GM23338 (cell line): ENCODE measurements at regions not wholly inside any gene's neighbourhood (a gene's known extent, or its start where the extent isn't known, plus 50 kb on each side); places are given as distances from the start of the nearest gene placed in this dataset.

Experiments
- ATAC-seq: fragments of 200-7000 bp; cut with Tn5 transposase; 3 replicates; pipeline ENCODE4 v1.9.1; 2020
- DNase-seq: peaks from one replicate; pipeline ENCODE4 v3.0.0-alpha.2; 2015; ENCODE audit warnings: low spot score
- H2AFZ ChIP-seq: fragments of 200-600 bp; sonication (generic); 2 replicates; pipeline ENCODE4 v1.8.0; 2016; ENCODE audit warnings: antibody characterized with exemption, mild to moderate bottlenecking, moderate library complexity
- H3F3A ChIP-seq: fragments of 200-600 bp; sonication (generic); replicated peaks from 2 replicates; pipeline ENCODE4 v1.8.0; 2017; ENCODE audit warnings: antibody characterized with exemption, mixed run types, low read depth
- H3K27ac ChIP-seq: fragments of 200-600 bp; sonication (generic); 2 replicates; pipeline ENCODE4 v1.6.1; 2016; ENCODE audit warnings: low read depth
- H3K27me3 ChIP-seq: fragments of 200-600 bp; sonication (generic); 2 replicates; pipeline ENCODE4 v1.8.0; 2016; ENCODE audit warnings: mild to moderate bottlenecking, mixed run types, moderate library complexity; ENCODE audit not compliant: insufficient read depth
- H3K36me3 ChIP-seq: fragments of 200-600 bp; sonication (generic); 2 replicates; pipeline ENCODE4 v1.8.0; 2016; ENCODE audit warnings: mild to moderate bottlenecking; ENCODE audit not compliant: insufficient read depth
- H3K4me1 ChIP-seq: fragments of 200-600 bp; sonication (generic); 2 replicates; pipeline ENCODE4 v1.8.0; 2016; ENCODE audit warnings: mild to moderate bottlenecking, moderate library complexity; ENCODE audit not compliant: insufficient read depth
- H3K4me2 ChIP-seq: fragments of 200-600 bp; sonication (generic); 2 replicates; pipeline ENCODE4 v1.7.1; 2017; ENCODE audit warnings: mixed run types
- H3K4me3 ChIP-seq: fragments of 200-600 bp; sonication (generic); 2 replicates; pipeline ENCODE4 v1.6.1; 2016; ENCODE audit warnings: mixed run types
- H3K79me2 ChIP-seq: fragments of 200-600 bp; sonication (generic); replicated peaks from 2 replicates; pipeline ENCODE4 v1.8.0; 2017; ENCODE audit warnings: mild to moderate bottlenecking; ENCODE audit not compliant: insufficient read depth
- H3K9me2 ChIP-seq: fragments of 200-600 bp; sonication (generic); 2 replicates; pipeline ENCODE4 v1.8.0; 2017; ENCODE audit not compliant: insufficient read depth
- H4K20me1 ChIP-seq: fragments of 200-600 bp; sonication (generic); replicated peaks from 2 replicates; pipeline ENCODE4 v1.8.0; 2017; ENCODE audit warnings: mild to moderate bottlenecking; ENCODE audit not compliant: insufficient read depth
- H3K27ac Mint-ChIP-seq: 2 replicates; pipeline ENCODE4 v1.8.0; 2020; ENCODE audit warnings: inconsistent platforms, mild to moderate bottlenecking, moderate library complexity, mixed read lengths
- H3K27me3 Mint-ChIP-seq: 3 replicates; pipeline ENCODE4 v1.8.0; 2022; ENCODE audit warnings: low read depth, mild to moderate bottlenecking, moderate library complexity, mixed read lengths, inconsistent platforms; ENCODE audit not compliant: insufficient read depth, poor library complexity
- H3K36me3 Mint-ChIP-seq: 3 replicates; pipeline ENCODE4 v1.8.0; 2021; ENCODE audit warnings: low read depth, mild to moderate bottlenecking, inconsistent platforms, moderate library complexity, mixed read lengths
- H3K4me1 Mint-ChIP-seq: 3 replicates; pipeline ENCODE4 v1.8.0; 2020; ENCODE audit warnings: mild to moderate bottlenecking, inconsistent platforms, mixed read lengths
- H3K4me3 Mint-ChIP-seq: 3 replicates; pipeline ENCODE4 v1.8.0; 2021; ENCODE audit warnings: moderate library complexity, mild to moderate bottlenecking, inconsistent platforms, mixed read lengths
- H3K9me3 Mint-ChIP-seq: 3 replicates; pipeline ENCODE4 v1.8.0; 2020; ENCODE audit warnings: moderate library complexity, mild to moderate bottlenecking, inconsistent platforms, mixed read lengths
- CREB1 ChIP-seq: fragments of 250-450 bp; sonication (Bioruptor Pico); IDR thresholded peaks from 2 replicates; pipeline ENCODE4 v1.5.0; 2020; ENCODE audit warnings: low read depth, mild to moderate bottlenecking, moderate library complexity
- EZH2 ChIP-seq: fragments of 200-600 bp; sonication (generic); IDR thresholded peaks from one replicate; pipeline ENCODE4 v1.8.0; 2017; ENCODE audit warnings: antibody characterized with exemption, mild to moderate bottlenecking, low read depth; ENCODE audit not compliant: unreplicated experiment
- EZH2phosphoT487 ChIP-seq: fragments of 200-600 bp; sonication (generic); IDR thresholded peaks from one replicate; pipeline ENCODE4 v1.8.1; 2018; ENCODE audit warnings: antibody characterized with exemption; ENCODE audit not compliant: unreplicated experiment
- JUNB ChIP-seq: IDR thresholded peaks from one replicate; pipeline ENCODE4 v1.6.1; 2016; ENCODE audit warnings: antibody characterized with exemption; ENCODE audit not compliant: unreplicated experiment
- STAT1 ChIP-seq: IDR thresholded peaks from one replicate; pipeline ENCODE4 v1.6.1; 2016; ENCODE audit warnings: antibody characterized with exemption; ENCODE audit not compliant: unreplicated experiment
- ZNF114 ChIP-seq: fragments of 250-450 bp; sonication (Bioruptor Pico); IDR thresholded peaks from 2 replicates; pipeline ENCODE4 v1.5.0; 2020; ENCODE audit warnings: mild to moderate bottlenecking, moderate library complexity
- ZNF331 ChIP-seq: fragments of 250-450 bp; sonication (Bioruptor Pico); IDR thresholded peaks from 2 replicates; pipeline ENCODE4 v1.5.0; 2020; ENCODE audit warnings: low read depth, mild to moderate bottlenecking, moderate library complexity
- TF ChIP-seq, protein P1 (sequence below): fragments of 250-450 bp; sonication (Bioruptor Pico); IDR thresholded peaks from 2 replicates; pipeline ENCODE4 v1.5.0; 2020; ENCODE audit warnings: mild to moderate bottlenecking, moderate library complexity
- TF ChIP-seq, protein P2 (sequence below), 2 experiments: fragments of 200-600 bp in 1 of 2; sonication (generic) in 1 of 2; conservative IDR thresholded peaks; 2 replicates each; pipeline versions ENCODE4 v1.5.1 to v1.6.1; 2016 to 2017; ENCODE audit warnings: antibody characterized with exemption in 2 of 2, low read depth in 2 of 2, mild to moderate bottlenecking in 2 of 2, moderate library complexity in 1 of 2
- TF ChIP-seq, protein P3 (sequence below): IDR thresholded peaks from 2 replicates; pipeline ENCODE4 v1.6.1; 2016; ENCODE audit warnings: antibody characterized with exemption
- TF ChIP-seq, protein P4 (sequence below): IDR thresholded peaks from one replicate; pipeline ENCODE4 v1.6.1; 2018; ENCODE audit warnings: antibody characterized with exemption; ENCODE audit not compliant: unreplicated experiment

DNA sequence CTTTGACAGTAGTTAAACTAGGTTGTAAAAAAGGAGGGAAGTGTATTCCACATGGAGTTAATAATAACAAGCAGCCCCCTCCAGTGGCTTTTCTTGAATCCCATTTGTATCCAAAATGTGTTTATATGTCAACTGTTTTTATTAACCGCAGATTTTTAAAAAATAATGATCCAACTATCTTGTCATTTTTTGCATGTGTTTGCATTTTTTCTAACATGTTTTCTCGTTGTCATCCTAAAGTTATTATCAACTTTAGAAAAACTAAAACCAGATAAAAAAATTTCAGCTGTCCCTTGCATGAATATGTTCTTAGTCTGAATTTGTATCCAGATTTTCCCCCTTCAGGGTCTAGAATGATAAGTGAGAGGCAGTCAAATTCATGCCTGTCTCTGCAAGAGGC, 1063.3 kb downstream of the BCL11A start (continued):
- TF ChIP-seq, protein P1, sequence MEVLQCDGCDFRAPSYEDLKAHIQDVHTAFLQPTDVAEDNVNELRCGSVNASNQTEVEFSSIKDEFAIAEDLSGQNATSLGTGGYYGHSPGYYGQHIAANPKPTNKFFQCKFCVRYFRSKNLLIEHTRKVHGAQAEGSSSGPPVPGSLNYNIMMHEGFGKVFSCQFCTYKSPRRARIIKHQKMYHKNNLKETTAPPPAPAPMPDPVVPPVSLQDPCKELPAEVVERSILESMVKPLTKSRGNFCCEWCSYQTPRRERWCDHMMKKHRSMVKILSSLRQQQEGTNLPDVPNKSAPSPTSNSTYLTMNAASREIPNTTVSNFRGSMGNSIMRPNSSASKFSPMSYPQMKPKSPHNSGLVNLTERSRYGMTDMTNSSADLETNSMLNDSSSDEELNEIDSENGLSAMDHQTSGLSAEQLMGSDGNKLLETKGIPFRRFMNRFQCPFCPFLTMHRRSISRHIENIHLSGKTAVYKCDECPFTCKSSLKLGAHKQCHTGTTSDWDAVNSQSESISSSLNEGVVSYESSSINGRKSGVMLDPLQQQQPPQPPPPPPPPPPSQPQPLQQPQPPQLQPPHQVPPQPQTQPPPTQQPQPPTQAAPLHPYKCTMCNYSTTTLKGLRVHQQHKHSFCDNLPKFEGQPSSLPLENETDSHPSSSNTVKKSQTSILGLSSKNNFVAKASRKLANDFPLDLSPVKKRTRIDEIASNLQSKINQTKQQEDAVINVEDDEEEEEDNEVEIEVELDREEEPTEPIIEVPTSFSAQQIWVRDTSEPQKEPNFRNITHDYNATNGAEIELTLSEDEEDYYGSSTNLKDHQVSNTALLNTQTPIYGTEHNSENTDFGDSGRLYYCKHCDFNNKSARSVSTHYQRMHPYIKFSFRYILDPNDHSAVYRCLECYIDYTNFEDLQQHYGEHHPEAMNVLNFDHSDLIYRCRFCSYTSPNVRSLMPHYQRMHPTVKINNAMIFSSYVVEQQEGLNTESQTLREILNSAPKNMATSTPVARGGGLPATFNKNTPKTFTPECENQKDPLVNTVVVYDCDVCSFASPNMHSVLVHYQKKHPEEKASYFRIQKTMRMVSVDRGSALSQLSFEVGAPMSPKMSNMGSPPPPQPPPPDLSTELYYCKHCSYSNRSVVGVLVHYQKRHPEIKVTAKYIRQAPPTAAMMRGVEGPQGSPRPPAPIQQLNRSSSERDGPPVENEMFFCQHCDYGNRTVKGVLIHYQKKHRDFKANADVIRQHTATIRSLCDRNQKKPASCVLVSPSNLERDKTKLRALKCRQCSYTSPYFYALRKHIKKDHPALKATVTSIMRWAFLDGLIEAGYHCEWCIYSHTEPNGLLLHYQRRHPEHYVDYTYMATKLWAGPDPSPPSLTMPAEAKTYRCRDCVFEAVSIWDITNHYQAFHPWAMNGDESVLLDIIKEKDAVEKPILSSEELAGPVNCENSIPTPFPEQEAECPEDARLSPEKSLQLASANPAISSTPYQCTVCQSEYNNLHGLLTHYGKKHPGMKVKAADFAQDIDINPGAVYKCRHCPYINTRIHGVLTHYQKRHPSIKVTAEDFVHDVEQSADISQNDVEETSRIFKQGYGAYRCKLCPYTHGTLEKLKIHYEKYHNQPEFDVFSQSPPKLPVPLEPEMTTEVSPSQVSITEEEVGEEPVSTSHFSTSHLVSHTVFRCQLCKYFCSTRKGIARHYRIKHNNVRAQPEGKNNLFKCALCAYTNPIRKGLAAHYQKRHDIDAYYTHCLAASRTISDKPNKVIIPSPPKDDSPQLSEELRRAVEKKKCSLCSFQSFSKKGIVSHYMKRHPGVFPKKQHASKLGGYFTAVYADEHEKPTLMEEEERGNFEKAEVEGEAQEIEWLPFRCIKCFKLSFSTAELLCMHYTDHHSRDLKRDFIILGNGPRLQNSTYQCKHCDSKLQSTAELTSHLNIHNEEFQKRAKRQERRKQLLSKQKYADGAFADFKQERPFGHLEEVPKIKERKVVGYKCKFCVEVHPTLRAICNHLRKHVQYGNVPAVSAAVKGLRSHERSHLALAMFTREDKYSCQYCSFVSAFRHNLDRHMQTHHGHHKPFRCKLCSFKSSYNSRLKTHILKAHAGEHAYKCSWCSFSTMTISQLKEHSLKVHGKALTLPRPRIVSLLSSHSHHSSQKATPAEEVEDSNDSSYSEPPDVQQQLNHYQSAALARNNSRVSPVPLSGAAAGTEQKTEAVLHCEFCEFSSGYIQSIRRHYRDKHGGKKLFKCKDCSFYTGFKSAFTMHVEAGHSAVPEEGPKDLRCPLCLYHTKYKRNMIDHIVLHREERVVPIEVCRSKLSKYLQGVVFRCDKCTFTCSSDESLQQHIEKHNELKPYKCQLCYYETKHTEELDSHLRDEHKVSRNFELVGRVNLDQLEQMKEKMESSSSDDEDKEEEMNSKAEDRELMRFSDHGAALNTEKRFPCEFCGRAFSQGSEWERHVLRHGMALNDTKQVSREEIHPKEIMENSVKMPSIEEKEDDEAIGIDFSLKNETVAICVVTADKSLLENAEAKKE = no peak
- no peak for TF ChIP-seq EZH2phosphoT487
- TF ChIP-seq, protein P2, sequence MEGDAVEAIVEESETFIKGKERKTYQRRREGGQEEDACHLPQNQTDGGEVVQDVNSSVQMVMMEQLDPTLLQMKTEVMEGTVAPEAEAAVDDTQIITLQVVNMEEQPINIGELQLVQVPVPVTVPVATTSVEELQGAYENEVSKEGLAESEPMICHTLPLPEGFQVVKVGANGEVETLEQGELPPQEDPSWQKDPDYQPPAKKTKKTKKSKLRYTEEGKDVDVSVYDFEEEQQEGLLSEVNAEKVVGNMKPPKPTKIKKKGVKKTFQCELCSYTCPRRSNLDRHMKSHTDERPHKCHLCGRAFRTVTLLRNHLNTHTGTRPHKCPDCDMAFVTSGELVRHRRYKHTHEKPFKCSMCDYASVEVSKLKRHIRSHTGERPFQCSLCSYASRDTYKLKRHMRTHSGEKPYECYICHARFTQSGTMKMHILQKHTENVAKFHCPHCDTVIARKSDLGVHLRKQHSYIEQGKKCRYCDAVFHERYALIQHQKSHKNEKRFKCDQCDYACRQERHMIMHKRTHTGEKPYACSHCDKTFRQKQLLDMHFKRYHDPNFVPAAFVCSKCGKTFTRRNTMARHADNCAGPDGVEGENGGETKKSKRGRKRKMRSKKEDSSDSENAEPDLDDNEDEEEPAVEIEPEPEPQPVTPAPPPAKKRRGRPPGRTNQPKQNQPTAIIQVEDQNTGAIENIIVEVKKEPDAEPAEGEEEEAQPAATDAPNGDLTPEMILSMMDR (conservative IDR thresholded peaks at IDR 0.05; ENCODE audit: low read depth in 2 of 2) = no peak

DNA sequence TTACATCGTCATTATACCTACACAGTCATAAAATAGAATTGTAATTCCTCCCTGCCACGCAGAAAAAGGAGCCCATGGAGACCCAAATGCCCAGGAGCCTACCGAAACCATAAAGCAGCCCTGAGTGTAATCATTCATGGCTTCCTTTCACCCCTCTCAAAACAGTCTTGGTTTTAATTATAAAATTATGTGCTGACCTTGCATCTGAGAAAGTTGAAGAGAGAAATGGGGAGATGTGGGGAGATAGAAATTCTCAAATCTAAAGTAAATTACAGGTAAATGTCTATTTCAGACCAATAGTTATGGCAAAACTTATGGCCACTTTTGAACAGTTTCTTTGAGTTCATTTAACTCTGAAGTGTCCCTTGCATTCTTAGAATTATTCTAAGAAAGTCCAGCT, 1068.8 kb downstream of the BCL11A start:
- Mint-ChIP-seq H3K4me3 (no peak overlapping the region), H3K9me3 (peaks cover 4% of the 10 kb centered on the region; the same call in 2 of the 3 replicates), H3K36me3 (no peaks in the 10 kb centered on the region), H3K4me1 (peaks cover 7% of the 10 kb centered on the region; the same call in 1 of the 3 replicates), H3K27me3 (no peaks in the 10 kb centered on the region), H3K27ac (no peak overlapping the region)
- Histone ChIP-seq H3K4me1 (no peaks in the 10 kb centered on the region), H3K4me2 (no peak overlapping the region), H3K9me2 (peaks cover 12% of the 10 kb centered on the region), H3K79me2 (no peaks in the 10 kb centered on the region), H3K27ac (no peak overlapping the region), H3F3A (no peaks in the 10 kb centered on the region), H2AFZ (no peak overlapping the region), H3K36me3 (no peaks in the 10 kb centered on the region), H3K4me3 (no peak overlapping the region), H3K27me3 (no peaks in the 10 kb centered on the region), H4K20me1 (no peaks in the 10 kb centered on the region)
- no peak for TF ChIP-seq EZH2
- no peak for TF ChIP-seq ZNF331 (CRISPR knock-in tag)
- TF ChIP-seq JUNB = no peak
- TF ChIP-seq, protein P3, sequence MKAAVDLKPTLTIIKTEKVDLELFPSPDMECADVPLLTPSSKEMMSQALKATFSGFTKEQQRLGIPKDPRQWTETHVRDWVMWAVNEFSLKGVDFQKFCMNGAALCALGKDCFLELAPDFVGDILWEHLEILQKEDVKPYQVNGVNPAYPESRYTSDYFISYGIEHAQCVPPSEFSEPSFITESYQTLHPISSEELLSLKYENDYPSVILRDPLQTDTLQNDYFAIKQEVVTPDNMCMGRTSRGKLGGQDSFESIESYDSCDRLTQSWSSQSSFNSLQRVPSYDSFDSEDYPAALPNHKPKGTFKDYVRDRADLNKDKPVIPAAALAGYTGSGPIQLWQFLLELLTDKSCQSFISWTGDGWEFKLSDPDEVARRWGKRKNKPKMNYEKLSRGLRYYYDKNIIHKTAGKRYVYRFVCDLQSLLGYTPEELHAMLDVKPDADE = no peak
- no peak for TF ChIP-seq STAT1
- no peak for TF ChIP-seq ZNF114
- TF ChIP-seq, protein P4, sequence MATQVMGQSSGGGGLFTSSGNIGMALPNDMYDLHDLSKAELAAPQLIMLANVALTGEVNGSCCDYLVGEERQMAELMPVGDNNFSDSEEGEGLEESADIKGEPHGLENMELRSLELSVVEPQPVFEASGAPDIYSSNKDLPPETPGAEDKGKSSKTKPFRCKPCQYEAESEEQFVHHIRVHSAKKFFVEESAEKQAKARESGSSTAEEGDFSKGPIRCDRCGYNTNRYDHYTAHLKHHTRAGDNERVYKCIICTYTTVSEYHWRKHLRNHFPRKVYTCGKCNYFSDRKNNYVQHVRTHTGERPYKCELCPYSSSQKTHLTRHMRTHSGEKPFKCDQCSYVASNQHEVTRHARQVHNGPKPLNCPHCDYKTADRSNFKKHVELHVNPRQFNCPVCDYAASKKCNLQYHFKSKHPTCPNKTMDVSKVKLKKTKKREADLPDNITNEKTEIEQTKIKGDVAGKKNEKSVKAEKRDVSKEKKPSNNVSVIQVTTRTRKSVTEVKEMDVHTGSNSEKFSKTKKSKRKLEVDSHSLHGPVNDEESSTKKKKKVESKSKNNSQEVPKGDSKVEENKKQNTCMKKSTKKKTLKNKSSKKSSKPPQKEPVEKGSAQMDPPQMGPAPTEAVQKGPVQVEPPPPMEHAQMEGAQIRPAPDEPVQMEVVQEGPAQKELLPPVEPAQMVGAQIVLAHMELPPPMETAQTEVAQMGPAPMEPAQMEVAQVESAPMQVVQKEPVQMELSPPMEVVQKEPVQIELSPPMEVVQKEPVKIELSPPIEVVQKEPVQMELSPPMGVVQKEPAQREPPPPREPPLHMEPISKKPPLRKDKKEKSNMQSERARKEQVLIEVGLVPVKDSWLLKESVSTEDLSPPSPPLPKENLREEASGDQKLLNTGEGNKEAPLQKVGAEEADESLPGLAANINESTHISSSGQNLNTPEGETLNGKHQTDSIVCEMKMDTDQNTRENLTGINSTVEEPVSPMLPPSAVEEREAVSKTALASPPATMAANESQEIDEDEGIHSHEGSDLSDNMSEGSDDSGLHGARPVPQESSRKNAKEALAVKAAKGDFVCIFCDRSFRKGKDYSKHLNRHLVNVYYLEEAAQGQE = no peak
- no peak for TF ChIP-seq CREB1 (CRISPR knock-in tag)
- DNase-seq (peak; percentile 23), ATAC-seq (no peak)
